A673 (cell line): ENCODE measurements at regions not wholly inside any gene's neighbourhood (a gene's known extent, or its start where the extent isn't known, plus 50 kb on each side); places are given as distances from the start of the nearest gene placed in this dataset.

Source experiments
- BruUV-seq: library from RNA; stranded (reverse); fragments of 400-500 nt; replicated peaks from 2 replicates; lab custom pipeline; 2021; lab: Mats Ljungman, UMichigan
- CTCF ChIA-PET: fragments of 300-600 bp; sonication (Branson Sonifier 250); formaldehyde crosslinking; loops from one replicate; lab custom pipeline; 2022; ENCODE audit warnings: antibody characterized with exemption; lab: Charles Lee
- POLR2A ChIA-PET: fragments of 300-600 bp; sonication (Branson Sonifier 250); formaldehyde crosslinking; loops from one replicate; lab custom pipeline; 2022; ENCODE audit warnings: antibody characterized with exemption; ENCODE audit not compliant: low non-redundant PET; lab: Charles Lee
- DNase-seq: peaks from one replicate; pipeline ENCODE4 v3.0.0-alpha.2; 2015; ENCODE audit warnings: low spot score
- H3K27ac ChIP-seq: fragments of 200-600 bp; sonication (generic); 2 replicates; pipeline ENCODE4 v1.5.1; 2016; ENCODE audit warnings: mixed run types, low read depth, mild to moderate bottlenecking, mixed read lengths, antibody characterized with exemption, low read length; ENCODE audit not compliant: poor library complexity, severe bottlenecking
- H3K27me3 ChIP-seq: fragments of 200-600 bp; sonication (generic); replicated peaks from 2 replicates; pipeline ENCODE4 v1.6.1; 2017; ENCODE audit warnings: mixed run types, low read depth, mild to moderate bottlenecking, mixed read lengths, antibody characterized with exemption, low read length; ENCODE audit not compliant: insufficient read depth, poor library complexity
- H3K36me3 ChIP-seq: fragments of 200-600 bp; sonication (generic); 2 replicates; pipeline ENCODE4 v1.6.1; 2016; ENCODE audit warnings: mixed run types, mild to moderate bottlenecking, mixed read lengths, antibody characterized with exemption, low read length; ENCODE audit not compliant: insufficient read depth, poor library complexity, severe bottlenecking
- H3K4me1 ChIP-seq: fragments of 200-600 bp; sonication (generic); 2 replicates; pipeline ENCODE4 v1.6.1; 2017; ENCODE audit warnings: mixed run types, mild to moderate bottlenecking, mixed read lengths, antibody characterized with exemption, low read length; ENCODE audit not compliant: insufficient read depth, poor library complexity, severe bottlenecking
- H3K4me3 ChIP-seq: fragments of 200-600 bp; sonication (generic); 2 replicates; pipeline ENCODE4 v1.5.1; 2016; ENCODE audit warnings: low read depth, mixed run types, mild to moderate bottlenecking, mixed read lengths, low read length; ENCODE audit not compliant: poor library complexity, severe bottlenecking
- H3K9me3 ChIP-seq: fragments of 200-600 bp; sonication (generic); 2 replicates; pipeline ENCODE4 v1.6.1; 2016; ENCODE audit warnings: mixed run types, low read depth, mild to moderate bottlenecking, mixed read lengths, antibody characterized with exemption, low read length; ENCODE audit not compliant: poor library complexity, severe bottlenecking
- EZH2 ChIP-seq: fragments of 200-600 bp; sonication (generic); IDR thresholded peaks from 2 replicates; pipeline ENCODE4 v1.6.1; 2017; ENCODE audit warnings: borderline replicate concordance, low read depth, mild to moderate bottlenecking, mixed read lengths, antibody characterized with exemption, low read length; ENCODE audit not compliant: poor library complexity, severe bottlenecking
- intact Hi-C: fragments of 100-400 bp; cut with micrococcal nuclease; formaldehyde crosslinking; loops from one replicate; pipeline ENCODE4 v1.10.0; 2022; ENCODE audit not compliant: unreplicated experiment
- TF ChIP-seq, protein P1 (sequence below): fragments of 300-800, 200-600 bp; sonication (generic); conservative IDR thresholded peaks from 2 replicates; pipeline ENCODE4 v1.5.1; 2017; ENCODE audit warnings: low read depth, mild to moderate bottlenecking, antibody characterized with exemption, low read length, moderate library complexity, mixed read lengths

DNA sequence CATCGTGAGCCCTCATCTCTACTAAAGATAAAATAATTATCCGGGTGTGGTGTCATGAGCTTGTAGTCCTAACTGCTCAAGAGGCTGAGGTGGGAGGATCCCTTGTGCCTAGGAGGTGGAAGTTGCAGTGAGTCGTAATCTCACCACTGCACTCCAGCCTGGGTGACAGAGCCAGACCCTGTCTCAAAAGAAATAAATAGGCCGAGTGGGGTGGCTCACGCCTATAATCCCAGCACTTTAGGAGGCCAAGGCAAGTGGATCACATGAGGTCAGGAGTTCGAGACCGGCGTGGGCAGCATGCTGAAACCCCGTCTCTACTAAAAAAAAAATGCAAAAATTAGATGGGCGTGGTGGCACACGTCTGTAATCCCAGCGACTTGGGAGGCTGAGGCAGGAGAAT lies 70.9 kb downstream of the RESF1 start:
- no peaks in the 10 kb centered on the region for H3K9me3 ChIP-seq
- H3K27ac ChIP-seq = no peak overlapping the region
- TF ChIP-seq EZH2 = no peak
- TF ChIP-seq, protein P1, sequence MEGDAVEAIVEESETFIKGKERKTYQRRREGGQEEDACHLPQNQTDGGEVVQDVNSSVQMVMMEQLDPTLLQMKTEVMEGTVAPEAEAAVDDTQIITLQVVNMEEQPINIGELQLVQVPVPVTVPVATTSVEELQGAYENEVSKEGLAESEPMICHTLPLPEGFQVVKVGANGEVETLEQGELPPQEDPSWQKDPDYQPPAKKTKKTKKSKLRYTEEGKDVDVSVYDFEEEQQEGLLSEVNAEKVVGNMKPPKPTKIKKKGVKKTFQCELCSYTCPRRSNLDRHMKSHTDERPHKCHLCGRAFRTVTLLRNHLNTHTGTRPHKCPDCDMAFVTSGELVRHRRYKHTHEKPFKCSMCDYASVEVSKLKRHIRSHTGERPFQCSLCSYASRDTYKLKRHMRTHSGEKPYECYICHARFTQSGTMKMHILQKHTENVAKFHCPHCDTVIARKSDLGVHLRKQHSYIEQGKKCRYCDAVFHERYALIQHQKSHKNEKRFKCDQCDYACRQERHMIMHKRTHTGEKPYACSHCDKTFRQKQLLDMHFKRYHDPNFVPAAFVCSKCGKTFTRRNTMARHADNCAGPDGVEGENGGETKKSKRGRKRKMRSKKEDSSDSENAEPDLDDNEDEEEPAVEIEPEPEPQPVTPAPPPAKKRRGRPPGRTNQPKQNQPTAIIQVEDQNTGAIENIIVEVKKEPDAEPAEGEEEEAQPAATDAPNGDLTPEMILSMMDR = no peak
- BruUV-seq = no TSS peak
- ChIA-PET CTCF (no interaction called here), POLR2A (no interaction called here)
- DNase-seq = no peak
- intact Hi-C loops = no loop called here
- H3K4me3 ChIP-seq = no peak overlapping the region
- no peaks in the 10 kb centered on the region for H3K27me3 ChIP-seq
- H3K36me3 ChIP-seq = no peaks in the 10 kb centered on the region
- H3K4me1 ChIP-seq = no peaks in the 10 kb centered on the region

DNA sequence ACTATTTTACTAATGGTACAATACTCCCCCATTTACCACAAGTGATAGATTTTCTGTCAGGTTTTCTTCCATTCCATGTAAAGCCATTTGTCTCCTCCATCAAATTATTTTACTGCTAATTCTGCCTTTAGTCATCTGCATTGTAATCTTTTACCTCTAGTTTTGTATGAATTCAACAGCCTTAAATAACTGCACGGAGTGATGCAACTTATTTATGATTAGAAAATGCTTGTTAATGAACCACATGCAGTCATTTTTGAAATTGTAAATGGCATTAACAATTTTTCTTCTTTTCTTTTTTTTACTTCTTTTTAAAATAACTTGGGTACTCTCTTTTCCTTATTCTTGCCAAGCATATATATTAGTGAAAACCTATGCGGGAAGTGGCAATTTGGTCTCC lies 71.5 kb downstream of the RESF1 start:
- Histone ChIP-seq H3K27ac (no peak overlapping the region), H3K36me3 (no peaks in the 10 kb centered on the region), H3K4me1 (no peaks in the 10 kb centered on the region), H3K27me3 (no peaks in the 10 kb centered on the region), H3K4me3 (no peak overlapping the region), H3K9me3 (no peaks in the 10 kb centered on the region)
- BruUV-seq = no TSS peak
- DNase-seq = no peak
- intact Hi-C loops = no loop called here
- CTCF ChIA-PET = no interaction called here
- POLR2A ChIA-PET = no interaction called here
- TF ChIP-seq EZH2 = no peak

DNA sequence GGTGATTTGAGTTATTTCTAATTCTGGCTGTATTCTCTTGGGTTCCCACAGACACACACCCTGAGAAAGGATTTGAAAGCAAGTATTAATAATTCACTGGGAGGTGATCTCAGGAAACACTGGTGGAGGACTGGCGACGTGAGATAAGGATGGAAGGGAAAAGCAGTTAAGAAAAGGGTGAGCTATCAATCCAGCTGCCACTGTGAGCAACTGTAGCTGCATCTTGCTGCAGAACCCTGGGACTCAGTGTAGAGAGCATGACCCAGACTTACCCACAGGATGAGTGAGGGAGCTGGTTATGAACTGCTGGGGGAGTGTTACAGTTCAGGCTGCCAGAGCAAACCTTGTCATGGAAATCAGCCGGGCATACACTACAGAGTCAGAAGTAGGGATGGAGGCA lies 71.9 kb downstream of the RESF1 start:
- TF ChIP-seq, protein P1 = no peak
- TF ChIP-seq EZH2 = no peak
- CTCF ChIA-PET = no interaction called here
- H3K27me3 ChIP-seq = no peaks in the 10 kb centered on the region

DNA sequence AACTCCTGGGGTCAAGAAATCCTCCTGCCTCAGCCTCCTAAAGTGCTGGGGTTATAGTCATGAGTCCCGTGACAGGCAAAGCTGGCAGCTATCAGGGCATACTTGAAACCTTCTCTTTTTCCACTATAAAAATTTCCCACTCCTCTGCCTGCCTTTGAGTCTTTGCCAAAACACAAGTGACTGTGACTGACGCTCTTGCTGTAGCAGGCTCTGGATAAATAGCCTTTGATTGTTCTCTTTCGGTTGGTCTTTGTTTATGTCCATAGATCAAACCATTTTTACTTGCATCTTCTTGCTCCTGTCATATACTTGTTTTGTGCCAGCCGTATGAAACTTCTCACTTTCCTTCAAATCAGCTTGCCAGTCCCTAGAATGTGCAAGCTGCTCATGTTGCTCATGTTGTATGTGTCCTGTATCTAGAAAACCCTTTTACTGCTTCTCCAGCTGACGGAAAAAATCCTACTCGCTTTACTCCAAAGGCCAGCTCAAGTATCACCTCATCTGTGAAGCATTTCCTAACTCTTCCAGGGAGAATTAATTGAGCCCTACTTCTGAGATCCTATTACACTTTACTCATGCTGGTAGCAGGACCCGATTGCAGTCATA lies 73.1 kb downstream of the RESF1 start:
- BruUV-seq = no TSS peak
- TF ChIP-seq, protein P1 = no peak
- no peak for TF ChIP-seq EZH2
- no peak overlapping the region for H3K27ac ChIP-seq

More for the DNA sequence above, 71.9 kb downstream of the RESF1 start:
- no peaks in the 10 kb centered on the region for H3K4me1 ChIP-seq
- BruUV-seq = no TSS peak
- no peak for DNase-seq
- H3K9me3 ChIP-seq = no peaks in the 10 kb centered on the region
- H3K27ac ChIP-seq = no peak overlapping the region
- intact Hi-C loops = no loop called here
- H3K4me3 ChIP-seq = no peak overlapping the region
- POLR2A ChIA-PET = no interaction called here
- no peaks in the 10 kb centered on the region for H3K36me3 ChIP-seq

More for the DNA sequence above, 73.1 kb downstream of the RESF1 start:
- Histone ChIP-seq H3K4me1 (no peaks in the 10 kb centered on the region), H3K27me3 (no peaks in the 10 kb centered on the region), H3K9me3 (no peaks in the 10 kb centered on the region), H3K4me3 (no peak overlapping the region), H3K36me3 (no peaks in the 10 kb centered on the region)
- POLR2A ChIA-PET = no interaction called here
- DNase-seq = no peak
- intact Hi-C loops = no loop called here
- CTCF ChIA-PET = no interaction called here
